ENCODE measurements at regions not wholly inside any gene's neighbourhood (a gene's known extent, or its start where the extent isn't known, plus 50 kb on each side); places are given as distances from the start of the nearest gene placed in this dataset.

DNA sequence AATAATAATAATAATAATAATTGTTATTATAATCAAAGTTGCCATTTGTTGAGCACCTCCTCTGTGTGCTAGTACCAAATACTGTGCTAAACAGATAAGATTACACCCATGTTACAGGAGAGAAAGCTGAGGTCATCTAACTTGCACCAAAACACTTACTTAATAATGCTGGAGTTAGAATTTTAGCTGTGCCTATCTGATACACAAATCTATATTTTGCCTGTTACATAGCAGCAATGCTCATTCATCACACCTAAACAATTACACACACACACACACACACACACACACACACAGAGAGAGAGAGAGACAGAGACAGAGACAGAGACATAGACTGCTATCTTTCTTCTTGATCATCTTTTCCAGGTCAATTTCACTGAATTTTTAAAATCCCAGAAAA is 170.9 kb upstream of the KLF3 start (continued):
- TF ChIP-seq, protein P1, sequence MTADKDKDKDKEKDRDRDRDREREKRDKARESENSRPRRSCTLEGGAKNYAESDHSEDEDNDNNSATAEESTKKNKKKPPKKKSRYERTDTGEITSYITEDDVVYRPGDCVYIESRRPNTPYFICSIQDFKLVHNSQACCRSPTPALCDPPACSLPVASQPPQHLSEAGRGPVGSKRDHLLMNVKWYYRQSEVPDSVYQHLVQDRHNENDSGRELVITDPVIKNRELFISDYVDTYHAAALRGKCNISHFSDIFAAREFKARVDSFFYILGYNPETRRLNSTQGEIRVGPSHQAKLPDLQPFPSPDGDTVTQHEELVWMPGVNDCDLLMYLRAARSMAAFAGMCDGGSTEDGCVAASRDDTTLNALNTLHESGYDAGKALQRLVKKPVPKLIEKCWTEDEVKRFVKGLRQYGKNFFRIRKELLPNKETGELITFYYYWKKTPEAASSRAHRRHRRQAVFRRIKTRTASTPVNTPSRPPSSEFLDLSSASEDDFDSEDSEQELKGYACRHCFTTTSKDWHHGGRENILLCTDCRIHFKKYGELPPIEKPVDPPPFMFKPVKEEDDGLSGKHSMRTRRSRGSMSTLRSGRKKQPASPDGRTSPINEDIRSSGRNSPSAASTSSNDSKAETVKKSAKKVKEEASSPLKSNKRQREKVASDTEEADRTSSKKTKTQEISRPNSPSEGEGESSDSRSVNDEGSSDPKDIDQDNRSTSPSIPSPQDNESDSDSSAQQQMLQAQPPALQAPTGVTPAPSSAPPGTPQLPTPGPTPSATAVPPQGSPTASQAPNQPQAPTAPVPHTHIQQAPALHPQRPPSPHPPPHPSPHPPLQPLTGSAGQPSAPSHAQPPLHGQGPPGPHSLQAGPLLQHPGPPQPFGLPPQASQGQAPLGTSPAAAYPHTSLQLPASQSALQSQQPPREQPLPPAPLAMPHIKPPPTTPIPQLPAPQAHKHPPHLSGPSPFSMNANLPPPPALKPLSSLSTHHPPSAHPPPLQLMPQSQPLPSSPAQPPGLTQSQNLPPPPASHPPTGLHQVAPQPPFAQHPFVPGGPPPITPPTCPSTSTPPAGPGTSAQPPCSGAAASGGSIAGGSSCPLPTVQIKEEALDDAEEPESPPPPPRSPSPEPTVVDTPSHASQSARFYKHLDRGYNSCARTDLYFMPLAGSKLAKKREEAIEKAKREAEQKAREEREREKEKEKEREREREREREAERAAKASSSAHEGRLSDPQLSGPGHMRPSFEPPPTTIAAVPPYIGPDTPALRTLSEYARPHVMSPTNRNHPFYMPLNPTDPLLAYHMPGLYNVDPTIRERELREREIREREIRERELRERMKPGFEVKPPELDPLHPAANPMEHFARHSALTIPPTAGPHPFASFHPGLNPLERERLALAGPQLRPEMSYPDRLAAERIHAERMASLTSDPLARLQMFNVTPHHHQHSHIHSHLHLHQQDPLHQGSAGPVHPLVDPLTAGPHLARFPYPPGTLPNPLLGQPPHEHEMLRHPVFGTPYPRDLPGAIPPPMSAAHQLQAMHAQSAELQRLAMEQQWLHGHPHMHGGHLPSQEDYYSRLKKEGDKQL (CRISPR knock-in tag; IDR thresholded peaks at IDR 0.05; ENCODE audit: borderline replicate concordance) = no peak
- TF ChIP-seq RCOR1 (IDR thresholded peaks at IDR 0.05; ENCODE audit: borderline replicate concordance in 1 of 2, low read depth in 2 of 2, low read length in 2 of 2) (no peak), ZNF707 (CRISPR knock-in tag; conservative IDR thresholded peaks at IDR 0.05) (no peak), SMC3 (conservative IDR thresholded peaks at IDR 0.05; ENCODE audit: insufficient read depth, low read depth, low read length) (no peak), EP300 (IDR thresholded peaks at IDR 0.05; ENCODE audit: low read length) (peak; percentile 9; the same call in 1 of the 2 replicates), HDAC2 (IDR thresholded peaks at IDR 0.05) (peak; percentile 50; the same call in 1 of the 2 replicates), RFX1 (IDR thresholded peaks at IDR 0.05) (peak; percentile 23; the same call in 1 of the 2 replicates), MIER1 (IDR thresholded peaks at IDR 0.05; ENCODE audit: low read depth) (no peak), NCOA1 (IDR thresholded peaks at IDR 0.05; ENCODE audit: low read depth) (no peak), ZNF239 (CRISPR knock-in tag; IDR thresholded peaks at IDR 0.05) (no peak), CHD2 (IDR thresholded peaks at IDR 0.05; ENCODE audit: low read depth, low read length) (no peak), FOXK2 (conservative IDR thresholded peaks at IDR 0.05 in 1 of 2, IDR thresholded peaks at IDR 0.05 in 1 of 2; ENCODE audit: low read depth in 2 of 2) (0 out of 4 replicates have a peak, but pooled peaks of 1 of the 2 experiments have one; percentile 16), TRIM24 (IDR thresholded peaks at IDR 0.05) (peak in 1 of 2 experiments; percentile 16; a peak in 1 of 4 replicates), ARID1B (IDR thresholded peaks at IDR 0.05) (peak; percentile 58), PRMT5 (CRISPR knock-in tag; IDR thresholded peaks at IDR 0.05) (no peak)
- TF ChIP-seq, protein P2, sequence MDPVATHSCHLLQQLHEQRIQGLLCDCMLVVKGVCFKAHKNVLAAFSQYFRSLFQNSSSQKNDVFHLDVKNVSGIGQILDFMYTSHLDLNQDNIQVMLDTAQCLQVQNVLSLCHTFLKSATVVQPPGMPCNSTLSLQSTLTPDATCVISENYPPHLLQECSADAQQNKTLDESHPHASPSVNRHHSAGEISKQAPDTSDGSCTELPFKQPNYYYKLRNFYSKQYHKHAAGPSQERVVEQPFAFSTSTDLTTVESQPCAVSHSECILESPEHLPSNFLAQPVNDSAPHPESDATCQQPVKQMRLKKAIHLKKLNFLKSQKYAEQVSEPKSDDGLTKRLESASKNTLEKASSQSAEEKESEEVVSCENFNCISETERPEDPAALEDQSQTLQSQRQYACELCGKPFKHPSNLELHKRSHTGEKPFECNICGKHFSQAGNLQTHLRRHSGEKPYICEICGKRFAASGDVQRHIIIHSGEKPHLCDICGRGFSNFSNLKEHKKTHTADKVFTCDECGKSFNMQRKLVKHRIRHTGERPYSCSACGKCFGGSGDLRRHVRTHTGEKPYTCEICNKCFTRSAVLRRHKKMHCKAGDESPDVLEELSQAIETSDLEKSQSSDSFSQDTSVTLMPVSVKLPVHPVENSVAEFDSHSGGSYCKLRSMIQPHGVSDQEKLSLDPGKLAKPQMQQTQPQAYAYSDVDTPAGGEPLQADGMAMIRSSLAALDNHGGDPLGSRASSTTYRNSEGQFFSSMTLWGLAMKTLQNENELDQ (CRISPR knock-in tag; IDR thresholded peaks at IDR 0.05; ENCODE audit: borderline replicate concordance) = no peak
- TF ChIP-seq, protein P3, sequence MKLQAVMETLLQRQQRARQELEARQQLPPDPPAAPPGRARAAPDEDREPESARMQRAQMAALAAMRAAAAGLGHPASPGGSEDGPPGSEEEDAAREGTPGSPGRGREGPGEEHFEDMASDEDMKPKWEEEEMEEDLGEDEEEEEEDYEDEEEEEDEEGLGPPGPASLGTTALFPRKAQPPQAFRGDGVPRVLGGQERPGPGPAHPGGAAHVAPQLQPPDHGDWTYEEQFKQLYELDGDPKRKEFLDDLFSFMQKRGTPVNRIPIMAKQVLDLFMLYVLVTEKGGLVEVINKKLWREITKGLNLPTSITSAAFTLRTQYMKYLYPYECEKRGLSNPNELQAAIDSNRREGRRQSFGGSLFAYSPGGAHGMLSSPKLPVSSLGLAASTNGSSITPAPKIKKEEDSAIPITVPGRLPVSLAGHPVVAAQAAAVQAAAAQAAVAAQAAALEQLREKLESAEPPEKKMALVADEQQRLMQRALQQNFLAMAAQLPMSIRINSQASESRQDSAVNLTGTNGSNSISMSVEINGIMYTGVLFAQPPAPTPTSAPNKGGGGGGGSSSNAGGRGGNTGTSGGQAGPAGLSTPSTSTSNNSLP (IDR thresholded peaks at IDR 0.05; ENCODE audit: borderline replicate concordance, low read depth, low read length) = no peak
- TF ChIP-seq, protein P4, sequence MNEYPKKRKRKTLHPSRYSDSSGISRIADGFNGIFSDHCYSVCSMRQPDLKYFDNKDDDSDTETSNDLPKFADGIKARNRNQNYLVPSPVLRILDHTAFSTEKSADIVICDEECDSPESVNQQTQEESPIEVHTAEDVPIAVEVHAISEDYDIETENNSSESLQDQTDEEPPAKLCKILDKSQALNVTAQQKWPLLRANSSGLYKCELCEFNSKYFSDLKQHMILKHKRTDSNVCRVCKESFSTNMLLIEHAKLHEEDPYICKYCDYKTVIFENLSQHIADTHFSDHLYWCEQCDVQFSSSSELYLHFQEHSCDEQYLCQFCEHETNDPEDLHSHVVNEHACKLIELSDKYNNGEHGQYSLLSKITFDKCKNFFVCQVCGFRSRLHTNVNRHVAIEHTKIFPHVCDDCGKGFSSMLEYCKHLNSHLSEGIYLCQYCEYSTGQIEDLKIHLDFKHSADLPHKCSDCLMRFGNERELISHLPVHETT (CRISPR knock-in tag; conservative IDR thresholded peaks at IDR 0.05 in 1 of 2, IDR thresholded peaks at IDR 0.05 in 1 of 2) = no peak

All from K562 (cell line).